Hematopoietic multipotent progenitor cell treated with erythropoietin and hydrocortisone succinate and interleukin-3 and kit ligand, for 17 days (in vitro differentiated cells): ENCODE measurements at regions not wholly inside any gene's neighbourhood (a gene's known extent, or its start where the extent isn't known, plus 50 kb on each side); places are given as distances from the start of the nearest gene placed in this dataset.

Experiments used
- DNase-seq: peaks from one replicate; pipeline ENCODE4 v3.0.0-alpha.2; 2015; ENCODE audit warnings: low spot score

- no peak for DNase-seq
Measured at GRCh38 chr4:110886856-110887255, 264.0 kb upstream of the PITX2 start.

- no peak for DNase-seq
Measured at GRCh38 chr4:110897784-110898183, 274.9 kb upstream of the PITX2 start.

- DNase-seq = no peak
Measured at GRCh38 chr4:110898290-110898689, 275.4 kb upstream of the PITX2 start.

- no peak for DNase-seq
Measured at GRCh38 chr4:110900213-110900769, 277.4 kb upstream of the PITX2 start.

GRCh38 chr4:110902500-110902899 is 279.6 kb upstream of the PITX2 start:
- DNase-seq = no peak

- DNase-seq = no peak
Measured at GRCh38 chr4:110904435-110905065, 281.7 kb upstream of the PITX2 start.

GRCh38 chr4:110905367-110905766 is 282.5 kb upstream of the PITX2 start:
- no peak for DNase-seq

GRCh38 chr4:110907801-110908313 is 285.0 kb upstream of the PITX2 start:
- no peak for DNase-seq

GRCh38 chr4:110914791-110915190 is 291.9 kb upstream of the PITX2 start:
- DNase-seq = no peak

GRCh38 chr4:110915301-110915700 is 292.4 kb upstream of the PITX2 start:
- DNase-seq = no peak

- DNase-seq = no peak
Measured at GRCh38 chr4:110916505-110916904, 293.6 kb upstream of the PITX2 start.

- no peak for DNase-seq
Measured at GRCh38 chr4:110917835-110918234, 295.0 kb upstream of the PITX2 start.

- no peak for DNase-seq
Measured at GRCh38 chr4:110920990-110921389, 298.1 kb upstream of the PITX2 start.

GRCh38 chr4:110924761-110925160 is 301.9 kb upstream of the PITX2 start:
- DNase-seq = no peak

GRCh38 chr4:110926841-110927400 is 304.0 kb upstream of the PITX2 start:
- no peak for DNase-seq

- no peak for DNase-seq
Measured at GRCh38 chr4:110933341-110933740, 310.5 kb upstream of the PITX2 start.

- DNase-seq = no peak
Measured at GRCh38 chr4:110944501-110944900, 321.6 kb upstream of the PITX2 start.

GRCh38 chr4:110945600-110945999 is 322.7 kb upstream of the PITX2 start:
- DNase-seq = no peak

- no peak for DNase-seq
Measured at GRCh38 chr4:110949542-110949941, 326.7 kb upstream of the PITX2 start.

GRCh38 chr4:110950731-110951130 is 327.9 kb upstream of the PITX2 start:
- no peak for DNase-seq

GRCh38 chr4:110953191-110953590 is 330.3 kb upstream of the PITX2 start:
- DNase-seq = no peak

GRCh38 chr4:110953898-110954297 is 331.0 kb upstream of the PITX2 start:
- DNase-seq = no peak

- DNase-seq = no peak
Measured at GRCh38 chr4:110955748-110956147, 332.9 kb upstream of the PITX2 start.
